ENCODE measurements at regions not wholly inside any gene's neighbourhood (a gene's known extent, or its start where the extent isn't known, plus 50 kb on each side); places are given as distances from the start of the nearest gene placed in this dataset.

DNA sequence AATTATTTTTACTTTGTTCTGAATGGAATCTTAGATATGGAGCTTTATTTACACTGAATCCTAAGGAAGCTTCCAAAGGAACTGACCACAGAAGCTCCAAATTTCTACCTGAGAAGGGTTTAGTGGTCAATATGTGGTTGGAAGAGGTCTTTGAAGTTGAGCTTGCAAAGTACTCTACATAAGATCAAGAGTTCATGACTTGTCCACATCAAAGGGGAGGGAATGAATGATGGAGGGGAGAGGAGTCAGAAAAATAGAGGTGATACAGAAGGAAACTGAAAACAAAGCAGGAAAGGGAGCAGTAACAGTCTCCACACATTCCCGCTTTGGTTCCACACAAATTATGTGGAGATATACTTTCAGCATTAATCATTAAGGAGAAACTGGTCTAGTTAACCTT, 450.9 kb downstream of the HINT1 start:
- DNase-seq (ENCODE audit: low spot score) = no peak
- no peak for ATAC-seq (ENCODE audit: low FRiP score)
- TF ChIP-seq, protein P1, sequence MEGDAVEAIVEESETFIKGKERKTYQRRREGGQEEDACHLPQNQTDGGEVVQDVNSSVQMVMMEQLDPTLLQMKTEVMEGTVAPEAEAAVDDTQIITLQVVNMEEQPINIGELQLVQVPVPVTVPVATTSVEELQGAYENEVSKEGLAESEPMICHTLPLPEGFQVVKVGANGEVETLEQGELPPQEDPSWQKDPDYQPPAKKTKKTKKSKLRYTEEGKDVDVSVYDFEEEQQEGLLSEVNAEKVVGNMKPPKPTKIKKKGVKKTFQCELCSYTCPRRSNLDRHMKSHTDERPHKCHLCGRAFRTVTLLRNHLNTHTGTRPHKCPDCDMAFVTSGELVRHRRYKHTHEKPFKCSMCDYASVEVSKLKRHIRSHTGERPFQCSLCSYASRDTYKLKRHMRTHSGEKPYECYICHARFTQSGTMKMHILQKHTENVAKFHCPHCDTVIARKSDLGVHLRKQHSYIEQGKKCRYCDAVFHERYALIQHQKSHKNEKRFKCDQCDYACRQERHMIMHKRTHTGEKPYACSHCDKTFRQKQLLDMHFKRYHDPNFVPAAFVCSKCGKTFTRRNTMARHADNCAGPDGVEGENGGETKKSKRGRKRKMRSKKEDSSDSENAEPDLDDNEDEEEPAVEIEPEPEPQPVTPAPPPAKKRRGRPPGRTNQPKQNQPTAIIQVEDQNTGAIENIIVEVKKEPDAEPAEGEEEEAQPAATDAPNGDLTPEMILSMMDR (IDR thresholded peaks at IDR 0.05) = no peak

DNA sequence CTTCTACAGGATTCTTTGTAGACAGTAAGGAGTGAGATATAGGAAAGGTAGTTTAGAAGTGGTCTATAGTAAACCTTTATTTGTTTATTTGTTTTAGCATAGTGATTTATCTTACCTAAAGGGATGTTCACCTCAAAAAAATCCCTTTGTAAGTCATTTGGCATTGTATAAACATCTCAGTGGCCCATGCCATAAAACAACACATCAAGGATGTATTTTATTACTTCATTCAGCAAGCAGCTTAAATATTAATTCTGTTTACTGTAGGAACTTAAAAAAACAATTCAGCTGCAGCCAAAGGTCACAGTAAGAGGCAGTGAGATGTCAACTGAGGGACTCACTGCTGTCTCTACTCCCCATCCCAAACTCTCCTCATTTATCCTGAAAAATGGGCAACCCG, 452.7 kb downstream of the HINT1 start:
- no peak for ATAC-seq (ENCODE audit: low FRiP score)
- TF ChIP-seq, protein P1 (IDR thresholded peaks at IDR 0.05) = no peak
- DNase-seq (ENCODE audit: low spot score) = no peak

DNA sequence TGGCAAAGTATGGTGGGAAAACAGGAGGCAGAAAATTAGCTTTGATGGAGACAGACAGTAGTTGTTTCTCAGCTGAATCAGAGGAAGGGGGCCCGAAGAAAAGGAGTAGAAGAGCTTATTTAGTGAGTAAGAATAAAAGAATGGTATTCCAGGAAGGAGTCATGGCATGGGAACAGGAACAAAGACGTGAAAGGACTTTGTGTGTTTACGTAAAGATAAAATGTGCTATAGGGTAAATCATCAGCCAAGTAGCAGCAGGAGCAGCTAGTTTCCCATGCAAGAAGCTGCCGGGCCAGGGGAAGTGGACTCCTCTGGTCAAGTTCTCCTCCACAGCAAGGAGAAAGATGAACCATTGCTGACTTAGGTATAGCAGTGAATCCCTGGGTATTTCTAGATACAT, 454.5 kb downstream of the HINT1 start:
- TF ChIP-seq, protein P1 (IDR thresholded peaks at IDR 0.05) = no peak
- DNase-seq (ENCODE audit: low spot score) = no peak
- ATAC-seq (ENCODE audit: low FRiP score) = no peak

DNA sequence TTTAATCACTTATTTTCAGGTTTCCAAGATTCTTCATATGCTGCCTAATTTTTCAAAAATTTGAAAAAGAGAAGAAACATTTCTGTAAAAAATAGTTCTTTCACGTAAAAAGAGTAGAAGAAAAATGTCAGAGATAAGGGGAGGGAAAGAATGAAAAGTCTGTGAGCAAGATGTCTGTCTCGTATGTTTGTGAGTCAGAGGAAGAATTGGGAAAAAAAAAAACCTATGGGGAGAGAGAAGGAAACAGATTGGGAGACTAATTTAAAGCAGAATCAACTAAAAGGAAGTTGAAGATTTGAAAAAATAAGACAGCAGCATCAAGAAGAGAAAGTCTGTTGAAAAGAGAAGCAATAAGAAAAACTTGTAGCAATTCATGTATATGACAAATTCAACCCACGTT, 456.3 kb downstream of the HINT1 start:
- ATAC-seq (ENCODE audit: low FRiP score) = no peak
- no peak for DNase-seq (ENCODE audit: low spot score)
- TF ChIP-seq, protein P1 (IDR thresholded peaks at IDR 0.05) = no peak

DNA sequence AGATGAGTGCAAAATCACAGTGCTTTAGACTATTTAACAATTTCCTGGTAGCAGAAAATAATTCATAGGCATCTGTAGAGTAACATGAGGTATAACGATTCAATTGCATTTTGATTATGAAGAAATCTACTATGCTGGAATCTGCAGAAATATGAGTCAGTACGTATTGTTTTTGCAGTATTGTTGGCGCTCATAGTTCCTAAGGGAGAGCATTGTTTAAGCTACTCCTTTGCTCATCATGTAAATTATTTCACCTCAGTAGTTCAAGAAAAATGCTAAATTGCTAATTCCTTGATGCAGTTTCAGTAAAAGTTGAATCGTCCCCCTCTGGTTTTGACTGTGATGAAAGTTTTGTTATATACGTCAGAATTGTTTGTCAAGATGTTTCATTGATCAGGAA, 458.4 kb downstream of the HINT1 start:
- ATAC-seq (ENCODE audit: low FRiP score) (no peak), DNase-seq (ENCODE audit: low spot score) (no peak)
- TF ChIP-seq, protein P1 (IDR thresholded peaks at IDR 0.05) = no peak

DNA sequence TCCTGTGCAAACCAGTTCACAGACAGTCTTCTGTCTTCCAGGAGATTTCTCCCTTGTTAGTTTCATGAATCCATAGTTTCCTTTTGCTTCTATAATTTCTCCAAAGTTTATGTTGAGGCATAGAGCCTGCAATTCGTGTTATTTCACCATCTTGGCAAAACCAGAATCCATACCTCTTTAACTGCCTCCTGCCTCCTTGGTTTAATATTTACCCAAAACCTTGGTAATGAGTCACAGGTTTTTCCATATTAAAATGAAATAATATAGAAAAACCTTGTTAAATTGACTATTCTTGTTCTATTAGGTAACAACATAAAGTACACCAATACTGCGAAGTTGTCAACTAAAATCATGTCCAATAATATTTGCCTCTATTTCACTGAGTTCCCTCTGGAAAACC, 459.7 kb downstream of the HINT1 start:
- DNase-seq (ENCODE audit: low spot score) = no peak
- ATAC-seq (ENCODE audit: low FRiP score) = no peak
- TF ChIP-seq, protein P1 (IDR thresholded peaks at IDR 0.05) = no peak

DNA sequence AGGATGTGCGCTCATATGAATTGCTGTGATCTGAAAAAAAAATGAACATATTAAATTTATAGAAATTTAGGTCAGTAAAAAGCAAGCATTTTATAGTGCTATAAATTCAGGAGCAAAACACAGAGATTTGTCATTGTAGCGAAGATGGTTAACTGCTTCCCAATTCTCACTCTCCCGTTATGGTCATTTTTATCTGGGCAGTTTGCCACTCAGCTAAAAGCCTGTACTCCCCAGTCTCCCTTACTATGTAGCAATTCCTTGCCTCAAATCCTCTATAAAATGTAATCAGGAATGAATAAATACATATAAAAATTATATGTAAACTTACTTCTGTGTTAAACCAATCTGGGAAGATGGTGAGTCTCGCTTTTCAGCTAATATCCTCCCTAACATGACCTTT, 471.5 kb downstream of the HINT1 start:
- DNase-seq (ENCODE audit: low spot score) (no peak), ATAC-seq (ENCODE audit: low FRiP score) (no peak)
- TF ChIP-seq, protein P1 (IDR thresholded peaks at IDR 0.05) = no peak
